ENCODE measurements at regions not wholly inside any gene's neighbourhood (a gene's known extent, or its start where the extent isn't known, plus 50 kb on each side); places are given as distances from the start of the nearest gene placed in this dataset.

DNA sequence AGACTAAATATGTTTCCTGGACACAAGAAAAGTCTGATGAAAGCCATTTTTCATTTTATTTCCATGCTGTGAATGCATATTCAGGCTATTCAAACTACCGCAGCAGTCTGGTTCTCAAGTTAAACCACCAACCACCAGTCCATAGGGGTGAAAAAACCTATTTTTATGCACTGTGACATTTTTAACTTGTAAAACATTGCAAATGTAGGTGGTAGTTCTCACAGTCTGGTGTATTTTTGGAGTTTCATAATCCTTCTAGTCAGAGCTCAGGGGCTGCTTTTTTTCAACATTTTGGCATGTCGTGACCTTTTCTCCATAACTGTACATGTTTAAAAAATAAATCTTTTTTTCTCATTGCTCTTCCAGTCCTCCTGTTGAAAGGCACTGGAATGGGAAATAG is 907.6 kb upstream of the ADGRL2 start:
- no peak for TF ChIP-seq POLR2A (IDR thresholded peaks at IDR 0.05)
- TF ChIP-seq, protein P1, sequence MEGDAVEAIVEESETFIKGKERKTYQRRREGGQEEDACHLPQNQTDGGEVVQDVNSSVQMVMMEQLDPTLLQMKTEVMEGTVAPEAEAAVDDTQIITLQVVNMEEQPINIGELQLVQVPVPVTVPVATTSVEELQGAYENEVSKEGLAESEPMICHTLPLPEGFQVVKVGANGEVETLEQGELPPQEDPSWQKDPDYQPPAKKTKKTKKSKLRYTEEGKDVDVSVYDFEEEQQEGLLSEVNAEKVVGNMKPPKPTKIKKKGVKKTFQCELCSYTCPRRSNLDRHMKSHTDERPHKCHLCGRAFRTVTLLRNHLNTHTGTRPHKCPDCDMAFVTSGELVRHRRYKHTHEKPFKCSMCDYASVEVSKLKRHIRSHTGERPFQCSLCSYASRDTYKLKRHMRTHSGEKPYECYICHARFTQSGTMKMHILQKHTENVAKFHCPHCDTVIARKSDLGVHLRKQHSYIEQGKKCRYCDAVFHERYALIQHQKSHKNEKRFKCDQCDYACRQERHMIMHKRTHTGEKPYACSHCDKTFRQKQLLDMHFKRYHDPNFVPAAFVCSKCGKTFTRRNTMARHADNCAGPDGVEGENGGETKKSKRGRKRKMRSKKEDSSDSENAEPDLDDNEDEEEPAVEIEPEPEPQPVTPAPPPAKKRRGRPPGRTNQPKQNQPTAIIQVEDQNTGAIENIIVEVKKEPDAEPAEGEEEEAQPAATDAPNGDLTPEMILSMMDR (IDR thresholded peaks at IDR 0.05) = no peak
